Activated CD4-positive, alpha-beta T cell treated with anti-CD3 and anti-CD28 coated beads for 24 hours (primary cell): ENCODE measurements at regions not wholly inside any gene's neighbourhood (a gene's known extent, or its start where the extent isn't known, plus 50 kb on each side); places are given as distances from the start of the nearest gene placed in this dataset.
A peak's percentile ranks its signal among the peaks of the same experiment; 100 is the strongest.
"Not testable (repeated sequence)": the region's sequence is repeated elsewhere in the genome, so short reads cannot be mapped to it uniquely, and the experiment has no call there.

Experiments
- DNase-seq, 2 donors: peaks; one replicate each; pipeline ENCODE4 v3.0.0-alpha.2; 2020; ENCODE audit warnings: low read depth in 2 of 2

GRCh38 chrY:7317571-7317970, 406.0 kb upstream of the AMELY start:
- DNase-seq: no peak

GRCh38 chrY:7310482-7311269, 399.1 kb upstream of the AMELY start:
- DNase-seq: no peak

- no peak for DNase-seq
Measured at GRCh38 chrY:7308816-7309215, 397.3 kb upstream of the AMELY start.

- no peak for DNase-seq
Measured at GRCh38 chrY:7302306-7302705, 390.8 kb upstream of the AMELY start.

DNA sequence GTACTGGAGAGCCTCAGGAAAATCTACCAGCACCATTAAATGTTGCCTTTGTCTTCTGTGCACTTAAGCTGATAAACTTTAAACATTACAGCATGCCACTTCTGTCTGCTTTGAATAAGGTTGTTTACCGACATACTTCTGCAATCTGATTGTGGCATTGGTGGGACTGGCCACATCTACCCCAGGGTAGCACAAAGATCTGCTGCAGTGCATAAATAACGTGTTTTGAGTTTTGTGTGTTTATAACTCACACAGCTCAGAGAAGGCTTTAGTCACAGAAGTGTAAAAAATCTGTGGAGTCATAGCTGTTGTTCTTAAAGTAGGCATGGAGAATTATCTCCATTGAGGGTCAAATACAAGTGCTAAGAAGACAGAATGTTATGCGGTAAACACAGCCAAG, 388.4 kb upstream of the AMELY start:
- DNase-seq: no peak

DNA sequence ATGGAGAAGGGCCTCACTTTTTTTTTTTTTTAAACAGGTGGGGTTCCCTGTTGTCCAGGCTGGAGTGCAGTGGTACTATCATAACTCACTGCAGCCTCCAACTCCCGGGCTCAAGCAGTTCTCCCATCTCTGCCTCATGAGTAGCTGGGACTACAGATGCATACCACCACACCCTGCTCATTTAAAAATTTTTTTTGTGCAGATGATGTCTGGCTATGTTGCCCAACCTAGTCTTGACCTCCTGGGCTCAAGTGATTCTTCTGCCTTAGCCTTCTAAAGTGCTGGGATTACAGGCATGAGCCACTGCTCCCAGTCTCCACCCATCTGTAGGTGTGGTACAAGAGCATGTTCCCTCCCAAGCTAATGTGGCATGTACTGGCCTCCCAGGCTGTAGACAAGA, 380.6 kb upstream of the AMELY start:
- DNase-seq: no peak

DNA sequence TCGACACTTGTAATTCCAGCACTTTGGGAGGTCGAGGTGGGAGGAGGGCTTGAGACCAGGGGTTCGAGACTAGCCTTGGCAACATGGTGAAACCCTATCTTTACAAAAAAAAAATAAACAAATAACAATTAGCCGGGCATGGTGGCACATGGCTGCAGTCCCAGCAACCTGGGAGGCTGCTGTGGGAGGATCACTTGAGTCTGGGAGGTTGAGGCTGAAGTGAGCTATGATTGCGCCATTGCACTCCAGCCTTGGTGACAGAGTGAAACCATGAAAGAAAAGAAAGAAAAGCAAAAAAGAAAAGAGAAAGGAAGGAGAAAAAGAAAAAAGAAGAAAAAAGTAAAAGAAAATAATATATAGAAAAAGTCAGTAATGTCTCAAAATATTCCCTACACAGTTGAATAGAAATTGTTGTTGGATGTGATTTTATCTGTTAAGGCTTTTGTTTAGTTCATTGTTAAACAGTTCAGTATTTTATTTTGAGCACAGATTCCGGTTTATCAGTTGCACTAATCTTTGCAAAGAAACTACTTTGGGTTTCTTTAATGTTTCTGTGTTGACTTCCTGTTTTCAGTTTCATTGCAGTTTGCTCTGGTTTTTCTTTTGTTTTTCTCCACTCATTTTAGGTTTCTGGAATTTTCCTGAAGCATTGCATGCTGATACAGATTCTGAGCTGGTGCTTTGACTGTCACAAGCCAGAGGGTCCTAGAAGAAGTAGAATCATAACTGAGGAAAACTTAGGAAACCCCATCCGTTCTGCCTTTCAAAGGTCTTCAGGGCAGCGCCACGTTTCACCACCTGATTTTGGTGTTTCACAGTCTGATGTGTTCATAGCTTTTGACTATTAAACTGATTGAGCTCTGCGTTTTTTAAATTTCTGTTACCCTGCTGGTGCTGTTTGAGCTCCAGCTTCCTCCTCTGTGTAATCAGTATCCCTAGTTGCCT, 378.6 kb upstream of the AMELY start:
- no peak for DNase-seq

- DNase-seq: no peak
Measured at GRCh38 chrY:7288611-7289010, 377.1 kb upstream of the AMELY start.

GRCh38 chrY:7287963-7288362, 376.4 kb upstream of the AMELY start:
- DNase-seq: not testable (repeated sequence)

DNA sequence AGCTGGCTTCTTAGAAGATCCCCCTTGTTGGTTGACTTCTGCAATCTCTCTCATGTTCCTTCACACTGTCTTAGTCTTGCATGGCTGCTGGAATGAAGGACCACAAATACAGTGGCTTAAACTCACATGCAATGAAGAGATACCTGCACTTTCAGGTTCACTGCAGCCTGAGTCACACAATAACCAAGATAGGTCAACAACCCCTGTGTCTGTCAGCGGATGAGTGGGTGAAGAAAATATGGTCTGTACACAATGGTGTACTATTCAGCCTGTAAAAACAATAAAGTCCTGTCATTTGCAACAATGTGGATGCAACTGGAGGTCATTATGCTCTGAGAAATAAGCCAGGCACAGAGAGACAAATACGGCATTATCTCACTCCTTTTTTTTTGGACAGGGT, 373.8 kb upstream of the AMELY start:
- no peak for DNase-seq

- DNase-seq: no peak
Measured at GRCh38 chrY:7283001-7283400, 371.4 kb upstream of the AMELY start.

DNA sequence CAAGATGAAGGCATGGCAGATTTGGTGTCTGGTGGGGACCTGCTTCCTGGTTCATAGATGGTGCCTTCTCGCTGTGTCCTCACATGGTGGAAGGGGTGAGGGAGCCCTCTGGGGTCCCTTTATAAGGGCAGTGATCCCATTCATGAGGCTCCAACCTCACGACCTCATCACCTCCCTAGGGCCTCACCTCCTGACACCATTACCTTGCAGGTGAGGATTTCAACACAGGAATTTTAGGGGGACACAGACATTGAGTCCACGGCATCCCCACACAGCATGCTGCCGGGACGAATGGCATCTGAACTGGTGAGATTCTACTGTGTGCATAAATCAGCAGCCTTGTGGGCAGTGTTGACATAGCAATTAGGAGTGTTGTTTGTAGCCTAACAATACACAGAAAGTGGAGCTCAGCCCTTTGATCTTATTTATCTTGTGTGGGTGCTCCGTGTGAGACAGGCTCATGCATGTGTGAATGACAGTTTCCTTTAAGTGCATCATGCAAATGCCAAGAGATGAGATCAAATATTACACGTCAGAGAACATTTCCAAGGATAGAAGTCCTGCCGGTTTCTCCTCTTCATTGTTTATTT, 368.7 kb upstream of the AMELY start:
- not testable (repeated sequence) for DNase-seq

GRCh38 chrY:7275751-7276150, 364.2 kb upstream of the AMELY start:
- DNase-seq: no peak

DNA sequence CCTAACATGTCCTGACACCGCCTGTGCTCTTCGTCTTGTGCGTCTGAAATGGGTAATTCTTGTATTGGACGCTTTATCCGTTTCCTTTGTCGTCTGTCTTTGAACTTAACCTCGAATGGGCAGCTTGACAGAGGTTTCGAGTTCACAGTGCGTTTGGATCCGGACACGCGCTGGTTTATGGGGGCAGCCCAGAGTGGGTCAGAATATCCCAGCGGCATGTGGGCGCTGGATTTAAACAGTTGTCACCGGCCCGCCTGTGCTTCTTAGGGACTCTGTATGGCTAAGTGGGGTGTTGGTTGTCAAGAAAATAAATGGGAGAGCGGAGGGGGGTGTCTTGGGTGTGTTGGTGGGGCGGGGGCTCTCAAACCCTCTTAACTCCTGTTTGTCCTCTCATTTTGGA, 363.5 kb upstream of the AMELY start:
- DNase-seq: no peak

- no peak for DNase-seq
Measured at GRCh38 chrY:7274369-7274913, 362.9 kb upstream of the AMELY start.

- DNase-seq: peak in 1 of 2 donors; percentile 69
Measured at GRCh38 chrY:7273587-7274203, 362.1 kb upstream of the AMELY start.

DNA sequence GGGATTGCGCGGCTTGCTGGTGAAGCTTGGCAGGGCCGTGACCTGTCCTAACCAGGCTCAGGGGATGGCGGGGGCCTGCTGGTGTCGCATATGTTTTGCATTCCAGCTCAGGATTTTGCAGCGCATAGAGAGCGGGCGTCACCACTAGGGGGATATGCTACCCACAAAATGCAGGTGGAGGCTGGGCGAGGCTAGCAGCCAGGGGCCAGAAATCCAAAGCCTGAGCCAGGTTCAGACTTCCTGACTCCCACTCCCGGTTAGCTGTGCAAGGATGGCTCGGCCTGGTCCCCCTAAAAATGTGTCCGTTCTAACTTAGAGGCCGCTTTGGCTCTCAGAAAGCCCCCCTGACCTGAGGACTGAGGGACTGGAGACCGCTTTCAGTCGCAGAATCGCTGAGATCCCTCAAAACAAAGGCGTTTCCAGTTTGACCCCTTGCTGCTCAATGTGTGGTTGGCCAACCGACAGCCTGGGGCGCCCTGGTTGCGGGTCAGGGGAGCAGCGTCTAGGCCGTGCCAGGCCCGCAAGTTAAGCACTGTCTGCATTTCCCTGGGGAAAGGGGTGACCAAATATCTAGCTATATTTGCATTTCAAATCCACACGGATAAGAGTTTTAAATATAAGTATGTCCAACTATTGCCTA, 361.1 kb upstream of the AMELY start:
- DNase-seq: peak in 1 of 2 donors; percentile 31

GRCh38 chrY:7263773-7264172, 352.2 kb upstream of the AMELY start:
- no peak for DNase-seq

GRCh38 chrY:7262531-7262930, 351.0 kb upstream of the AMELY start:
- DNase-seq: no peak

- DNase-seq: no peak
Measured at GRCh38 chrY:7261254-7261653, 349.7 kb upstream of the AMELY start.

DNA sequence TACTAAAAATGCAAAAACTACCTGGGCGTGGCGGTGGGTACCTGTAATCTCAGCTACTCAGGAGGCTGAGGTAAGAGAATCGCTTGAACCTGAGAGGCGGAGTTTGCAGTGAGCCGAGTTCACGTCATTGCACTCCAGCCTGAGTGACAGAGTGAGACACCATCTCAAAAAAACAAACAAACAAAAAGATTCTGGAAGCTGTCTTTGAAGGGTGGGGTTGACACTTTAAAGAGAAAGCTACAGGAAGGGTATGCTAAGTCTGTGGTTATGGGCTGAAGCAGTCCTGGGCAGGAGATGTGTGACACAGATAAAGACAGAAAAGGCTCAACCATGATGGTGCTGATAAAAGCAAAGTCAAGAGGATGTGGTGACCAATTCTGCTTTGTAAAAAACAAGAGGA, 328.5 kb upstream of the AMELY start:
- peak in 1 of 2 donors; percentile 1 for DNase-seq
